DOHH2 (cell line): ENCODE measurements at regions not wholly inside any gene's neighbourhood (a gene's known extent, or its start where the extent isn't known, plus 50 kb on each side); places are given as distances from the start of the nearest gene placed in this dataset.

Source experiments
- H3F3A ChIP-seq: fragments of 200-600 bp; sonication (generic), shearing (Covaris generic); 2 replicates; pipeline ENCODE4 v1.6.0; 2016; ENCODE audit warnings: antibody characterized with exemption, mild to moderate bottlenecking; ENCODE audit not compliant: control insufficient read depth, insufficient read depth
- H3K27ac ChIP-seq: fragments of 200-600 bp; sonication (generic); 2 replicates; pipeline ENCODE4 v1.5.1; 2014; ENCODE audit warnings: low read depth, mild to moderate bottlenecking, low read length, moderate library complexity
- H3K27me3 ChIP-seq: fragments of 200-600 bp; sonication (generic); 2 replicates; pipeline ENCODE4 v1.6.1; 2014; ENCODE audit warnings: mild to moderate bottlenecking, low read length, mixed read lengths; ENCODE audit not compliant: control insufficient read depth
- H3K36me3 ChIP-seq: fragments of 200-600 bp; sonication (generic); 2 replicates; pipeline ENCODE4 v1.6.1; 2014; ENCODE audit warnings: mild to moderate bottlenecking, low read length, moderate library complexity, mixed read lengths; ENCODE audit not compliant: control insufficient read depth
- H3K4me1 ChIP-seq: fragments of 200-600 bp; sonication (generic); 2 replicates; pipeline ENCODE4 v1.6.1; 2014; ENCODE audit warnings: mild to moderate bottlenecking, low read length, mixed read lengths; ENCODE audit not compliant: control insufficient read depth
- H3K4me2 ChIP-seq: fragments of 200-600 bp; sonication (generic); 2 replicates; pipeline ENCODE4 v1.6.0; 2014; ENCODE audit warnings: mild to moderate bottlenecking, low read length, moderate library complexity
- H3K4me3 ChIP-seq: fragments of 200-600 bp; sonication (generic); 2 replicates; pipeline ENCODE4 v1.5.1; 2014; ENCODE audit warnings: mild to moderate bottlenecking, low read length, mixed read lengths
- H3K79me2 ChIP-seq: fragments of 200-600 bp; sonication (generic); 2 replicates; pipeline ENCODE4 v1.6.1; 2014; ENCODE audit warnings: mild to moderate bottlenecking, low read length, mixed read lengths; ENCODE audit not compliant: control insufficient read depth
- H3K9me2 ChIP-seq: fragments of 200-600 bp; sonication (generic); replicated peaks from 2 replicates; pipeline ENCODE4 v1.6.1; 2014; ENCODE audit warnings: mild to moderate bottlenecking, low read length, mixed read lengths; ENCODE audit not compliant: control insufficient read depth
- H3K9me3 ChIP-seq: fragments of 200-600 bp; sonication (generic); 2 replicates; pipeline ENCODE4 v1.6.1; 2014; ENCODE audit warnings: antibody characterized with exemption, low read length, mixed read lengths; ENCODE audit not compliant: control insufficient read depth, insufficient read depth
- H4K20me1 ChIP-seq: fragments of 200-600 bp; sonication (generic); 2 replicates; pipeline ENCODE4 v1.6.0; 2014; ENCODE audit warnings: low read depth, mild to moderate bottlenecking, antibody characterized with exemption, low read length, moderate library complexity; ENCODE audit not compliant: control insufficient read depth, insufficient read depth
- CTCF ChIP-seq: fragments of 200-600 bp; sonication (generic); IDR thresholded peaks from one replicate; pipeline ENCODE4 v1.5.1; 2014; ENCODE audit warnings: antibody characterized with exemption, mild to moderate bottlenecking, low read depth, low read length; ENCODE audit not compliant: poor library complexity, severe bottlenecking
- EZH2phosphoT487 ChIP-seq: fragments of 200-600 bp; sonication (generic); IDR thresholded peaks from 2 replicates; pipeline ENCODE4 v1.6.1; 2017; ENCODE audit warnings: borderline replicate concordance, mild to moderate bottlenecking, antibody characterized with exemption, low read length, moderate library complexity, mixed read lengths

DNA sequence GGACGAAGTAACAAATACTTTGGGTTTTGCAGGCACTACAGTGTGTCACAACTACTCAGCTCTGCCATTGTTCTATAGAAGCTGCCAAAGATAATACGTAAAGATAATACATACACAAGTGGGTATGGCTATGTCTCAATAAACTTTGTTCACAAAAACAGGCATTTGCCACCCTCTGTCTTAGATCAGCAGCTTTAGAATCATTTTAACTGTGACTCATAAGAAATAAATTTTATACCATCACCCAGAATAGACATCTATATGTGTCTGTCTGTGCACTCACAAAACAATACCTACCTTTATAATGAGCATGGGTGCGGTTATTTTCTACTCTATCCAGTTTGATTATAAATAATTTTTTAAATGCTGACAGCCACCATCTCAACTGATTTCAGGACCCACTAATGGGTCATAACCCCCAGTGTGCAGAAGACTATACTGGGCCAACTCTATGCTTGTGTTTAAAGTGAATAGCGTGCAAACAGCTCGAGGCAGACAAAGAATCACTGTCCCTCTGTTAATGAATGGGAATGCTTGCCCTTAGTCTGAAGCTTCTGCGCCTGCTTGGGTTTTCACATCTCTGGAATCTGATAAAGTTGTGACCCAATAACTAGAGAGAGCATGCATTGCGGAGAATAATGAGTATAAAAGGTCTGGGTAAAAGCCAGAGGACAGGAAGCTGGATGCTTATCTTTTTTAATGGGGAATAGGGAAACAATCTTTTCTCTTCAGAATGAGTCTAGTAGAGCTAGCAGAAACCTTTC lies 216.2 kb downstream of the PLPP3 start:
- no peaks in the 10 kb centered on the region for H3K36me3 ChIP-seq
- H3K9me2 ChIP-seq = no peaks in the 10 kb centered on the region
- no peaks in the 10 kb centered on the region for H3K27me3 ChIP-seq
- no peaks in the 10 kb centered on the region for H3K4me1 ChIP-seq
- no peak for TF ChIP-seq CTCF
- TF ChIP-seq EZH2phosphoT487 = no peak
- no peak overlapping the region for H3K4me2 ChIP-seq
- H3K9me3 ChIP-seq = no peaks in the 10 kb centered on the region
- no peak overlapping the region for H3K27ac ChIP-seq
- H3K4me3 ChIP-seq = no peak overlapping the region
- H4K20me1 ChIP-seq = no peaks in the 10 kb centered on the region
- H3F3A ChIP-seq = no peaks in the 10 kb centered on the region
- no peaks in the 10 kb centered on the region for H3K79me2 ChIP-seq

DNA sequence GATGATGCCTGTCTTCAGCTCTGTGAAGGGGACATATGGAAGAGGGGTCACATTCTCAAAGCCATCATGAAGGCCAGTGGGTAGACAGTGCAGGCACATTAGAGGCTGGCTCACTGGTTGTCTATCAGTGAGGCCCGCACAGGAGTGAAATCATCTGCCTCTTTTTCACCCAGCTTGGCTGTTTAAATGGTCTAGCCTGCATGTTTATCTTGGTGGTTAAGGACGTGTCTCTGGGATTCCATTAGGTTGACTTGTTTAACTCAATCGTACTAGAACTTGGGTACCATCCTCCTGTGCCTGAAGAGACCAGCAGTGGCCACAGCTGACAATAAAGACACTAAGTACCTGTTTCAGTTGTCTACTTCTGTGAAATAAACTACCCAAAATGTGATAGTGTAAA lies 219.3 kb downstream of the PLPP3 start:
- no peaks in the 10 kb centered on the region for H3K79me2 ChIP-seq
- no peak overlapping the region for H3K27ac ChIP-seq
- no peaks in the 10 kb centered on the region for H3K4me1 ChIP-seq
- no peak overlapping the region for H3K4me3 ChIP-seq
- TF ChIP-seq EZH2phosphoT487 (no peak), CTCF (no peak)
- H3K36me3 ChIP-seq = no peaks in the 10 kb centered on the region
- H3K4me2 ChIP-seq = no peak overlapping the region
- H3K9me3 ChIP-seq = no peaks in the 10 kb centered on the region
- no peaks in the 10 kb centered on the region for H3K9me2 ChIP-seq
- H3F3A ChIP-seq = no peaks in the 10 kb centered on the region
- no peaks in the 10 kb centered on the region for H4K20me1 ChIP-seq
- no peaks in the 10 kb centered on the region for H3K27me3 ChIP-seq

GRCh38 chr1:56359056-56359455 lies 220.3 kb downstream of the PLPP3 start:
- Histone ChIP-seq H3K36me3 (no peaks in the 10 kb centered on the region), H3K79me2 (no peaks in the 10 kb centered on the region), H3K4me3 (no peak overlapping the region), H3K9me2 (no peaks in the 10 kb centered on the region), H3K9me3 (no peaks in the 10 kb centered on the region), H3F3A (no peaks in the 10 kb centered on the region), H3K4me1 (no peaks in the 10 kb centered on the region), H3K27ac (no peak overlapping the region), H4K20me1 (no peaks in the 10 kb centered on the region), H3K4me2 (no peak overlapping the region), H3K27me3 (no peaks in the 10 kb centered on the region)
- TF ChIP-seq EZH2phosphoT487 = no peak
- no peak for TF ChIP-seq CTCF
